ENCODE measurements at regions not wholly inside any gene's neighbourhood (a gene's known extent, or its start where the extent isn't known, plus 50 kb on each side); places are given as distances from the start of the nearest gene placed in this dataset.

- no peak overlapping the region for H3K27ac ChIP-seq
- TF ChIP-seq CTCF (conservative IDR thresholded peaks at IDR 0.05): no peak
These were observed 519.6 kb upstream of the LINC00305 start for GRCh38 chr18:64668461-64668962.

- no peak overlapping the region for H3K27ac ChIP-seq
- no peak for TF ChIP-seq CTCF (conservative IDR thresholded peaks at IDR 0.05)
These were observed 514.2 kb upstream of the LINC00305 start for GRCh38 chr18:64663086-64663485.

GRCh38 chr18:64659196-64659595, 510.3 kb upstream of the LINC00305 start:
- no peak overlapping the region for H3K27ac ChIP-seq
- TF ChIP-seq CTCF (conservative IDR thresholded peaks at IDR 0.05): no peak

GRCh38 chr18:64653068-64653467, 504.2 kb upstream of the LINC00305 start:
- no peak for TF ChIP-seq CTCF (conservative IDR thresholded peaks at IDR 0.05)
- no peak overlapping the region for H3K27ac ChIP-seq

- H3K27ac ChIP-seq: no peak overlapping the region
- no peak for TF ChIP-seq CTCF (conservative IDR thresholded peaks at IDR 0.05)
These were observed 501.2 kb upstream of the LINC00305 start for GRCh38 chr18:64650068-64650467.

GRCh38 chr18:64645753-64646152, 496.9 kb upstream of the LINC00305 start:
- no peak overlapping the region for H3K27ac ChIP-seq
- TF ChIP-seq CTCF (conservative IDR thresholded peaks at IDR 0.05): no peak

- no peak for TF ChIP-seq CTCF (conservative IDR thresholded peaks at IDR 0.05)
These were observed 490.6 kb upstream of the LINC00305 start for GRCh38 chr18:64639536-64639935.

More at GRCh38 chr18:64639536-64639935, 490.6 kb upstream of the LINC00305 start:
- H3K27ac ChIP-seq: no peak overlapping the region

Data from VCaP (cell line).